ENCODE measurements at regions not wholly inside any gene's neighbourhood (a gene's known extent, or its start where the extent isn't known, plus 50 kb on each side); places are given as distances from the start of the nearest gene placed in this dataset.

GRCh38 chr3:28841441-28841840 lies 439.4 kb upstream of the RBMS3 start:
- H3K4me3 ChIP-seq (ENCODE audit: low read length), result no peak overlapping the region
- DNase-seq (ENCODE audit: low read depth), result no peak
- no peak for TF ChIP-seq CTCF (conservative IDR thresholded peaks at IDR 0.05; ENCODE audit: low read depth, low read length)

- no peak for DNase-seq (ENCODE audit: low read depth)
- no peak overlapping the region for H3K4me3 ChIP-seq (ENCODE audit: low read length)
Observed at GRCh38 chr3:28844298-28845005, 436.4 kb upstream of the RBMS3 start.

GRCh38 chr3:28845006-28845324 lies 435.9 kb upstream of the RBMS3 start:
- H3K4me3 ChIP-seq (ENCODE audit: low read length), result no peak overlapping the region
- no peak for DNase-seq (ENCODE audit: low read depth)
- no peak for TF ChIP-seq CTCF (conservative IDR thresholded peaks at IDR 0.05; ENCODE audit: low read depth, low read length)

More at GRCh38 chr3:28844298-28845005, 436.4 kb upstream of the RBMS3 start:
- TF ChIP-seq CTCF (conservative IDR thresholded peaks at IDR 0.05; ENCODE audit: low read depth, low read length), result no peak

GRCh38 chr3:28846971-28847478 lies 433.8 kb upstream of the RBMS3 start:
- no peak for TF ChIP-seq CTCF (conservative IDR thresholded peaks at IDR 0.05; ENCODE audit: low read depth, low read length)
- H3K4me3 ChIP-seq (ENCODE audit: low read length), result no peak overlapping the region
- DNase-seq (ENCODE audit: low read depth), result no peak

GRCh38 chr3:28847736-28848135 lies 433.1 kb upstream of the RBMS3 start:
- DNase-seq (ENCODE audit: low read depth), result no peak

GRCh38 chr3:28850186-28850585 lies 430.7 kb upstream of the RBMS3 start:
- no peak for TF ChIP-seq CTCF (conservative IDR thresholded peaks at IDR 0.05; ENCODE audit: low read depth, low read length)
- no peak overlapping the region for H3K4me3 ChIP-seq (ENCODE audit: low read length)
- no peak for DNase-seq (ENCODE audit: low read depth)

More at GRCh38 chr3:28847736-28848135, 433.1 kb upstream of the RBMS3 start:
- no peak overlapping the region for H3K4me3 ChIP-seq (ENCODE audit: low read length)
- no peak for TF ChIP-seq CTCF (conservative IDR thresholded peaks at IDR 0.05; ENCODE audit: low read depth, low read length)

- TF ChIP-seq CTCF (conservative IDR thresholded peaks at IDR 0.05; ENCODE audit: low read depth, low read length), result peak; percentile 14
- DNase-seq (ENCODE audit: low read depth), result no peak
- H3K4me3 ChIP-seq (ENCODE audit: low read length), result no peak overlapping the region
Observed at GRCh38 chr3:28853830-28854229, 427.0 kb upstream of the RBMS3 start.

Measured in retinal pigment epithelial cell (primary cell).